Upper lobe of left lung (tissue), 6 donors: ENCODE measurements at regions not wholly inside any gene's neighbourhood (a gene's known extent, or its start where the extent isn't known, plus 50 kb on each side); places are given as distances from the start of the nearest gene placed in this dataset.

Experiments
- ATAC-seq, 2 donors: fragments of 200-7000 bp; cut with Tn5 transposase; one replicate each; pipeline ENCODE4 v1.9.1; 2022; ENCODE audit warnings: mild to moderate bottlenecking in 2 of 2, moderate library complexity in 2 of 2; ENCODE audit not compliant: low FRiP score in 2 of 2
- DNase-seq, 2 donors: peaks; one replicate each; pipeline ENCODE4 v3.0.0-alpha.2; 2019 to 2020
- H3K27ac ChIP-seq, 4 donors: fragments of 200-600 bp; sonication (generic); one replicate each; pipeline ENCODE4 v1.5.1; 2016 to 2019
- H3K27me3 ChIP-seq, 4 donors: fragments of 200-600 bp; sonication (generic); one replicate each; pipeline ENCODE4 v1.5.1; 2017 to 2019
- H3K36me3 ChIP-seq, 4 donors: fragments of 200-600 bp; sonication (generic); one replicate each; pipeline ENCODE4 v1.5.1; 2016 to 2019
- H3K4me1 ChIP-seq, 4 donors: fragments of 200-600 bp; sonication (generic); one replicate each; pipeline ENCODE4 v1.5.1; 2018 to 2019
- H3K4me3 ChIP-seq, 4 donors: fragments of 200-600 bp; sonication (generic); one replicate each; pipeline ENCODE4 v1.5.1; 2017 to 2019; ENCODE audit warnings: mild to moderate bottlenecking in 2 of 4, moderate library complexity in 1 of 4
- H3K9me3 ChIP-seq, 4 donors: fragments of 200-600 bp; sonication (generic); one replicate each; pipeline ENCODE4 v1.5.1; 2018 to 2019
- EP300 ChIP-seq, 4 donors: sonication (generic); formaldehyde crosslinking; IDR thresholded peaks; one replicate each; pipeline ENCODE4 v1.5.1; 2017; ENCODE audit warnings: antibody characterized with exemption in 4 of 4, control low read depth in 2 of 4
- POLR2A ChIP-seq, 4 donors: fragments of 450-650 bp; IDR thresholded peaks; one replicate each; pipeline ENCODE4 v1.5.1; 2016 to 2017; ENCODE audit warnings: antibody characterized with exemption in 4 of 4, mild to moderate bottlenecking in 2 of 4
- POLR2AphosphoS5 ChIP-seq, 2 donors: sonication (generic); formaldehyde crosslinking; IDR thresholded peaks; one replicate each; pipeline ENCODE4 v1.5.1; 2017; ENCODE audit warnings: antibody characterized with exemption in 2 of 2
- WGBS, 2 donors: methylation state at CpG; one replicate each; pipeline ENCODE4 v1.1.5; 2017 to 2018; 5-methylcytosine and 5-hydroxymethylcytosine counted together
- TF ChIP-seq, protein P1 (sequence below), 6 experiments: fragments of 450-650 bp in 4 of 6; fragments of 200-600 bp in 2 of 6; sonication (generic) in 2 of 6; IDR thresholded peaks; one replicate each; pipeline ENCODE4 v1.5.1; 2016 to 2019; ENCODE audit warnings: antibody characterized with exemption in 6 of 6
- donor health status: DM: no; HTN: no; CAD: no; lungs with moderate emphysema.
- donor health status: DM: no; HTN: yes; CAD: no; lungs with severe emphysema.

GRCh38 chr6:165110860-165111259 lies 198.5 kb downstream of the C6orf118 start:
- Histone ChIP-seq H3K27ac (no peak overlapping the region), H3K36me3 (no peaks in the 10 kb centered on the region), H3K27me3 (no peaks in the 10 kb centered on the region), H3K4me3 (no peak overlapping the region), H3K4me1 (no peaks in the 10 kb centered on the region), H3K9me3 (peaks cover 0 to 12% (median 5%) of the 10 kb centered on the region in 4 donors)
- TF ChIP-seq EP300 (IDR thresholded peaks at IDR 0.05) (no peak), POLR2A (IDR thresholded peaks at IDR 0.05) (no peak), POLR2AphosphoS5 (IDR thresholded peaks at IDR 0.05) (no peak)
- TF ChIP-seq, protein P1, sequence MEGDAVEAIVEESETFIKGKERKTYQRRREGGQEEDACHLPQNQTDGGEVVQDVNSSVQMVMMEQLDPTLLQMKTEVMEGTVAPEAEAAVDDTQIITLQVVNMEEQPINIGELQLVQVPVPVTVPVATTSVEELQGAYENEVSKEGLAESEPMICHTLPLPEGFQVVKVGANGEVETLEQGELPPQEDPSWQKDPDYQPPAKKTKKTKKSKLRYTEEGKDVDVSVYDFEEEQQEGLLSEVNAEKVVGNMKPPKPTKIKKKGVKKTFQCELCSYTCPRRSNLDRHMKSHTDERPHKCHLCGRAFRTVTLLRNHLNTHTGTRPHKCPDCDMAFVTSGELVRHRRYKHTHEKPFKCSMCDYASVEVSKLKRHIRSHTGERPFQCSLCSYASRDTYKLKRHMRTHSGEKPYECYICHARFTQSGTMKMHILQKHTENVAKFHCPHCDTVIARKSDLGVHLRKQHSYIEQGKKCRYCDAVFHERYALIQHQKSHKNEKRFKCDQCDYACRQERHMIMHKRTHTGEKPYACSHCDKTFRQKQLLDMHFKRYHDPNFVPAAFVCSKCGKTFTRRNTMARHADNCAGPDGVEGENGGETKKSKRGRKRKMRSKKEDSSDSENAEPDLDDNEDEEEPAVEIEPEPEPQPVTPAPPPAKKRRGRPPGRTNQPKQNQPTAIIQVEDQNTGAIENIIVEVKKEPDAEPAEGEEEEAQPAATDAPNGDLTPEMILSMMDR (IDR thresholded peaks at IDR 0.05) = no peak
- WGBS, 2 donors = 90 to 98% methylated on average over 1 of the region's 1 CpG
- DNase-seq (no peak), ATAC-seq (no peak)

GRCh38 chr6:165109011-165109410 lies 200.4 kb downstream of the C6orf118 start:
- ATAC-seq = no peak

DNA sequence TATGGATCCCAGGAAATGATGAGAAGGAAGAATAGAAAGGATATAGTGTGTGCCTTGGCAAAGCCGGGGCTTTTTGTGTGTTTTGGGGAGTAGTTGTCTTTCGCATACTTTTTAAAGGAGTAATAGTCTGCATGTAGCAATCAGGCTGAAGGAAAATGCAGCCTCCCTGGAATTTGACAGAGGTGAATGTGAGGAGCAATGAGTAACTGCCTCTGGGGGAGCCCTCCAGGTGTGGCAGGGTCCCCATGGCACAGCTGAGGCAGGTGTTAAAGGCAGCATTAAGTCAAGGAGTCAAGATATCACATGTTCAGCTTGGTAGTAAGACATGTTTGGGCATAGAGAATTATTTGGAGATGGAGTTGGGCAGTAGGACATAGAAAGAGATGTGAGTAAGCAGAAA lies 203.1 kb downstream of the C6orf118 start:
- TF ChIP-seq POLR2A (IDR thresholded peaks at IDR 0.05) (no peak), POLR2AphosphoS5 (IDR thresholded peaks at IDR 0.05) (no peak), EP300 (IDR thresholded peaks at IDR 0.05) (no peak)
- TF ChIP-seq, protein P1 (IDR thresholded peaks at IDR 0.05) = no peak

More at GRCh38 chr6:165109011-165109410, 200.4 kb downstream of the C6orf118 start:
- TF ChIP-seq POLR2AphosphoS5 (IDR thresholded peaks at IDR 0.05) (no peak), POLR2A (IDR thresholded peaks at IDR 0.05) (no peak), EP300 (IDR thresholded peaks at IDR 0.05) (no peak)
- TF ChIP-seq, protein P1 (IDR thresholded peaks at IDR 0.05) = no peak
- Histone ChIP-seq H3K27ac (no peak overlapping the region), H3K9me3 (peaks cover 0 to 6% (median 3%) of the 10 kb centered on the region in 4 donors), H3K4me3 (no peak overlapping the region), H3K27me3 (no peaks in the 10 kb centered on the region), H3K4me1 (no peaks in the 10 kb centered on the region), H3K36me3 (no peaks in the 10 kb centered on the region)
- DNase-seq = no peak
- 84 to 86% methylated on average over 5 of the region's 5 CpGs for WGBS, 2 donors

DNA sequence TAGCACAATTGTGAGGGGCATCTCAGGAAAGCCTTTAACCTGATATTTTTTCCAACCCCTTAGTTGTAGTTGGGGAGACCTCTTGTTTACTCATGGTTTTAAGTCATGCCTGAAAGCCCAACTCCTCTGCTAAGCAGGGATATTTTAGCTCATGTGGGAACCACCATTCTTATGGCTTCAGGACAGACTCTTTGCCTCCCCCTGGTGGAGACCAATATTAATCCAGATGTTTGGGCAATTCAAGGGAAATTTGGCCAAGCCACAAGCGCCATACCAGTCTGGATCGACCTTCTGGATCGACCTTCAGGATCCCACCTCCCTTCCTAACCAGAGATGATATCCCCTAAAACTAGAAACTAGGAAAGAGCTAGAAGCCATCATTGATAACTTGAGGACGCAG lies 211.2 kb downstream of the C6orf118 start:
- TF ChIP-seq, protein P1 (IDR thresholded peaks at IDR 0.05) = no peak
- TF ChIP-seq POLR2A (IDR thresholded peaks at IDR 0.05) = no peak
- no peak for TF ChIP-seq POLR2AphosphoS5 (IDR thresholded peaks at IDR 0.05)
- TF ChIP-seq EP300 (IDR thresholded peaks at IDR 0.05) = no peak
- H3K27ac ChIP-seq = no peak overlapping the region
- 71 to 92% methylated on average over 4 of the region's 4 CpGs for WGBS, 2 donors

More for the DNA sequence above, 203.1 kb downstream of the C6orf118 start:
- Histone ChIP-seq H3K27ac (no peak overlapping the region), H3K4me3 (no peak overlapping the region), H3K27me3 (no peaks in the 10 kb centered on the region), H3K9me3 (no peaks in the 10 kb centered on the region), H3K4me1 (no peaks in the 10 kb centered on the region), H3K36me3 (no peaks in the 10 kb centered on the region)
- ATAC-seq (no peak), DNase-seq (no peak)
- WGBS, 2 donors = 89 to 94% methylated on average over 2 of the region's 2 CpGs

DNA sequence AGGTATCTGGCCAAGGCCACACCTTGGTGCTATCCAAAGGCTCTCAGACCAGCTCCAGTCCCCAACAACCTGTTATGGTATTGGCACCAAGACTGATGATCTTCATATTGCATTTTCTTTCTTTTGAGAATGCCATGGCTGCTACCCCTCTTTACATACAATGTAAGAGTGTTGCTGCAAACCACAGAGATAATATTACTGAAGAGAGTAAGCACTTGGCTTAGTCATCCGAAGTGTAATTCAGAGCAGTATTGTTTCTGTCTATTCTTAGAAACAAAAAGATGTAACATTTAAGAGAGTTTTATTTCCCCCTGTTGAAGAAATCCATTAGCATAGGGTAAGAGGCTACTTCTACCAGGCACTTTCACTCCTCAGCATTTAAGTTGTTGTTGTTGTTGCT lies 212.5 kb downstream of the C6orf118 start:
- DNase-seq (no peak), ATAC-seq (no peak)
- H3K36me3 ChIP-seq = no peaks in the 10 kb centered on the region
- TF ChIP-seq, protein P1 (IDR thresholded peaks at IDR 0.05) = no peak
- no peak for TF ChIP-seq POLR2A (IDR thresholded peaks at IDR 0.05)
- no peak for TF ChIP-seq POLR2AphosphoS5 (IDR thresholded peaks at IDR 0.05)
- no peak for TF ChIP-seq EP300 (IDR thresholded peaks at IDR 0.05)
- peaks cover 0 to 28% (median 8%) of the 10 kb centered on the region in 4 donors for H3K9me3 ChIP-seq
- H3K27me3 ChIP-seq = no peaks in the 10 kb centered on the region
- H3K4me3 ChIP-seq = no peak overlapping the region
- no peaks in the 10 kb centered on the region for H3K4me1 ChIP-seq
- H3K27ac ChIP-seq = no peak overlapping the region
- 30 to 48% methylated on average over 1 of the region's 1 CpG for WGBS, 2 donors

More for the DNA sequence above, 211.2 kb downstream of the C6orf118 start:
- no peaks in the 10 kb centered on the region for H3K36me3 ChIP-seq
- H3K27me3 ChIP-seq = no peaks in the 10 kb centered on the region
- no peak overlapping the region for H3K4me3 ChIP-seq
- ATAC-seq (no peak), DNase-seq (no peak)
- peaks cover 0 to 28% (median 8%) of the 10 kb centered on the region in 4 donors for H3K9me3 ChIP-seq
- H3K4me1 ChIP-seq = no peaks in the 10 kb centered on the region
